GDM1 (cell line): ENCODE measurements at regions not wholly inside any gene's neighbourhood (a gene's known extent, or its start where the extent isn't known, plus 50 kb on each side); places are given as distances from the start of the nearest gene placed in this dataset.

Source experiments
- DNase-seq: peaks from one replicate; lab custom pipeline; 2025; lab: John Stamatoyannopoulos, UW

DNA sequence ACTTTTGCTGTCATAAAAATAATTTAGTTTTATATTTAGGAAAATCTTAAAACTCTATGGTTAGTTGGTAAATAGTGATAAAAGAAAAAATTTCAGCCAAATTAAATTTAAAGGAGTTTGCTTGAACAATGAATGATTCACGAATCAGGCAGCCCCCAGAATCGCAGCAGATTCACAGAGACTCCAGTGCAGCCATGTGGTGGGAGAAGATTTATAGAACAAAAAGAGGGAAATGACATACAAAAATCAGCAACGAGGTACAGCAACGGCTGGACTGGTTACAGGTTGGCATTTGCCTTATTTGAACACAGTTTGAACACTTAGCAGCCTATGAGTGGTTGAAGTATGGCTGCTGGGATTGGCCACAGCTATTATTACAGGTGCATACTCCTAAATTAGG lies 96.4 kb upstream of the MYCBP2 start:
- DNase-seq = no peak

DNA sequence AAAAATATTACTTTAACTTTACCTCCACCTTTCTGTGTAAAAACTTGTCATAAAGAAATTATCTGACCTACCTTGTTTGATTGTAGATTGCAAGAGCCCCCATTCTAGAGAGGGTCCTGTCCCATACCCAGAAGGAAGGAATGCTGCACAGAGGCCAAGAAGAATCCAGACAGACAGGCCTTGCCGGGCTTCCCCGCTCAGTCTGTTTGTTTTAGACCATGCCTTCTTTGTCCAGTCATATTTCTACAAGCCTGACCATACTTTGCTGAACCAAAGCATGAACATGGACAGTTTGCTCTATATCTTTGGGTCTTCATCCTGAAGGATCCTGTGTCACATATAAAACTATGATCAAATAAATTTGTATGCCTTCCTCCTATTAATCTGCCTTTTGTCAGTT lies 95.8 kb upstream of the MYCBP2 start:
- no peak for DNase-seq

DNA sequence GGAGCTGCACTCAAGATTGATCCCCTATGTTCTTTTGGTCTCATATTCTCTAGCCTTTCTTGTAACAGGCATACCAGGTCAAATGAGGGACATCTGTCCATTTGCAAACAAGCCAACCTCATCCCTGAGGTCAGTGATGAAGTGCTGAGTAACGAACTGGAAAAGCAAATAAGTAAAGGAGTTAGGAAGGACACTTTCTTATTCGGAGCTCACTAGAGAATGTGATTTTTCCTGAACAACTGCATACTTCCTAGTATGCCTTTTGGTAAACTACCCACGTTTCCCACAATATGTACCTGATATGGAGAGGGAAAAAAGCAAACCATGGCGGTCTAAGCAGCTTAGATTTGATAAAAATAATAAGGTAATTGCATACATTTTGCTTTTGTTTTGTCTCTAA lies 91.0 kb upstream of the MYCBP2 start:
- DNase-seq = no peak

DNA sequence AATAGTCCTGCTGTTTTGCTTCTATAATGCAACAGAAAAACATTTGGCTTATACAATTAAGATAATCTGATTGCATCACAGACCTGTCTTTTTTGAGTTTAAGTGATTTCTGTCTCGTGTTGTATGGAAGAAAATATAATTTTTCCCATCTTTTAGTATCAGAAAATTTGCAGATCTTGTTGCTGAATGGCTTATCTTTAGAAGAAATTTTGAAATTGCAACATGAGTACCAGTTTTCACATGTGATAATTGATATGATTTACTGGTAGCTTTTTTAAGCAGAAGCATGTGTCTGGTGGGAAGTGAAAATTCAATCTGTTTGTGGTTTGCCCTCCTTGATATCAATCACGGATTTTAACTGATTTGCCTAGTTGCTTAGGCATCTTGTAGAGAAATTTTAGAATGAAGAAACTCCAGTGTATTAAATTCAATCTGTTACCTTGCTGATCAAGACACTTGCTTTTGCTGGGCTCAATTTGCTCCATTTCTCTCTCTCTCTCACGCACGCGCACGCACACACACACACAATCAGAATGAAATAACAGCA lies 89.8 kb upstream of the MYCBP2 start:
- no peak for DNase-seq

DNA sequence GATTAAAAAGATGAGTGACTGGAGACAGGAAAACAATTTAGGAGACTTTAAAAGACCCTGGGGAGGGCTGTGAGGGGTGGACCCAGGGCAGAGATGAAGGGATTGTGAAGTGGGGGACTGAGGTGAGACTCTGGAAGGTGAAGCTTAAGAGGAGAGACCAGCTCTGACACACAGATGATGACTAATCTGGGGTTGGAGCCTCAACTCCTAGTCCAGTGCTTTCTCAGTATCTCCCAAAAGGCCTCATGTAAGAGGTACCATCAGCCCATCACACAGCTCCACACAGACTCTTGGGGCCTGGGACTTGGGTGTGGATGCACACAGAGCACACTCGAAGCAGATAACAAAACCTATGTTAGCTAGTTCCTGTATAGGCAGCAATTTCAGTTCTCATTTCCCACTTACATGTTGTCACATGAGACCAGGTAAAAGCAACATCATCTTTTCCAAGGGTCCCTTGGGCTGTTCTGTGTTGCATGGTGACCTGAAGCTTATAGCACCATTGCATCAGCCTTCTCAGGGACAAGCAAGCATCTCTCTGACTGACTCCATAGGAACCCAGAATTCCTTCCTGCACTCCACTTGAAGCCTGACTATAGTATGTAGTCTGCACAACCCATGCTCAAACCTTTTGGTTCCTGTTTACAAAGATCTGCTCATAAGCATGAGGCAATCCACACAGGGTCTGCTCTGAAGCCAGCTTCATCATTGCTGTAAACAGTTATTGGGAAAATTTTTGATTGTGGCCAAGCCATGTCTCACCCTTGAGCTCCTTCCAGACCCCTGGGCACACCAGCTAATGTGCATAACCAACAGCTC lies 88.6 kb upstream of the MYCBP2 start:
- no peak for DNase-seq

DNA sequence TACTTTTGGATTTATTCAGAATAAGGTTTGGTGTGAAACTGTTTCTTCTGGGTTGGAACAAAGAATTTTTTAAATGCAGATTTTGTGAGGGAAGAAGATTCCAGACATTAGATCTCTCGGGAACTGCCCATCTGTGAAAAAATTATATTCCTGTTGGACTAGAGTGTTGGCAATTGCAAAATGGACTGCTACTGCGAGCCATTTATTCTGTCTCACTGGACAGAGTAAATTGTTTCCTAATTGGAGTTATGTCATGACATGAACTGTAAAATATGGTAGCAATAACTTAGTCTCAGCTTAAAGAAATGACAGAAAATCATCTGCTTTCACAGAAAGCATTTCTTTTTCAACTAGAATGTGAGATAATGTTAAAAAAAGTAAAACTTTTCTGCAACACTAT lies 86.0 kb upstream of the MYCBP2 start:
- DNase-seq = no peak

DNA sequence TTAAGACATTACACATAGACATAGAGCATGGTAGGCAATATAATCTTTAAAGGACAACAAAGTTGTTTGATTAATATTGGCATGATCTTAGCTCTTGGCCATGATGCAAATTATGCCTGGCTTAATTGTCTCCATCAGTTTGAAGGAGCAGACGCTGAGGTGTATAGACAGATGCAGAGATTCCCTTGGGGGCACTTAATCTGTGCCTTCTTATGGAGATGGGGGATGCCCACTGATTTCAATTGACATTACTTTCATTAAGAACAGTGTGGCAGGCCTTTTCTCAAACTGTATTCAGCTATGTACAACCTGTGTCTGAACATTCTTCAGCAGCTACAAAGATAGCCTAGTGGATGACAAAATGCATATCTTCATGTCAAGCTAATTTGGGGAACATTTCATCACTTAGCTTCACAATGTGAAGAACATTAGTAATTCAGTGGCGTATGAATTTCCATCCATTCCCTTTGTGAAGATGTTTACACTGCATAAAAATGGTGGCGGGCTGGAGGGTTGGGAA lies 85.3 kb upstream of the MYCBP2 start:
- no peak for DNase-seq

DNA sequence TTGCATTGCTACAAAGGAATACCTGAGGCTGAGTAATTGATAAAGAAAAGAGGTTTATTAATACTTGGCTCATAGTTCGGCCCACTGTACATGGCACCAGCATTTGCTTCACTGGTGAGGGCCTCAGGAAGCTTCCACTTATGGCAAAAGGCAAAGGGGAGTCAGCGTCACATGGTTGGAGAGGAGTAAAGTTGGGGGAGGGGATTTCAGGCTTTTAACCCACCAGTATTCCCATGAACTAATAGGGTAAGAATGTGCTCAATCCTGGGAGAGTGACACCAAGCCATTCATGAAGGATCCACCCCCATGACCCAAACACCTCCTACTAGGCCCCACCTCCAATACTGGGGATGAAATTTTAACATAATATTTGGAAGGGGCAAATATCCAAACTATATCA lies 82.5 kb upstream of the MYCBP2 start:
- DNase-seq = no peak

DNA sequence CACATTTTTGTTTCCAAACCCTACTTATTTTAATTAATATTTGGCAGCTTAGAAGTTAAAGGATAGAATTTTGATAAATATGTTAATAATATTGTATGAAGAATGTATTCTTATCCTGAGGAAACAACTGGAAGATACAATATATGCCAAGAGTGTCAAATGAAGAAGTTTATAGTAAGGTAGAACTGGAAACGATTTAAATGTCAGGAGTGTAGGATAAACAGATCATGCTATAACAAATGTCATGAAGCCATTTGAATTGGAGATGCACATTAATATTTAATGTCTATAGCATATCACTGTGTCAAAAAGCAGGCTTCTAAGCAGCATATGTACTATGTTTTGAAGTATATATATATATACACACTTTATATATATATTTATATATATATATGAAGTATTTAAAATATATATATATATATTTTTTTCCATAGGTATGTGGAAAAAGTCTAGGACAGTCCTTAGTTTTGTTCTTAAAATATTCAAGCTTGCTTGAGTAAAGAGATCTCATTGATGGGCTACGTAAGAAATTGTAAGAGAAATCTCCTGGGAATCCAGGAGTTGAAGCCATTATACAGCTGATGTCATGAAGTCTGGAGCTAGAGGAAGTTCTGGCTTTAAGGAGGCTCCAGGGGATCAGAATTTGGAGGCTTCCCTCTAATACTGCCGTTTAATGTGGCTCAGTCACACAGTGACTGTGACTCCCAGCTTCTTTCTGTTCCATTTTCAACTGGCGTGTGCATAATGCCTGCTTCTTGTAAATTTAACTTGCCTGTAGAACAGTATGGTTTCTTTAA lies 79.9 kb upstream of the MYCBP2 start:
- no peak for DNase-seq

DNA sequence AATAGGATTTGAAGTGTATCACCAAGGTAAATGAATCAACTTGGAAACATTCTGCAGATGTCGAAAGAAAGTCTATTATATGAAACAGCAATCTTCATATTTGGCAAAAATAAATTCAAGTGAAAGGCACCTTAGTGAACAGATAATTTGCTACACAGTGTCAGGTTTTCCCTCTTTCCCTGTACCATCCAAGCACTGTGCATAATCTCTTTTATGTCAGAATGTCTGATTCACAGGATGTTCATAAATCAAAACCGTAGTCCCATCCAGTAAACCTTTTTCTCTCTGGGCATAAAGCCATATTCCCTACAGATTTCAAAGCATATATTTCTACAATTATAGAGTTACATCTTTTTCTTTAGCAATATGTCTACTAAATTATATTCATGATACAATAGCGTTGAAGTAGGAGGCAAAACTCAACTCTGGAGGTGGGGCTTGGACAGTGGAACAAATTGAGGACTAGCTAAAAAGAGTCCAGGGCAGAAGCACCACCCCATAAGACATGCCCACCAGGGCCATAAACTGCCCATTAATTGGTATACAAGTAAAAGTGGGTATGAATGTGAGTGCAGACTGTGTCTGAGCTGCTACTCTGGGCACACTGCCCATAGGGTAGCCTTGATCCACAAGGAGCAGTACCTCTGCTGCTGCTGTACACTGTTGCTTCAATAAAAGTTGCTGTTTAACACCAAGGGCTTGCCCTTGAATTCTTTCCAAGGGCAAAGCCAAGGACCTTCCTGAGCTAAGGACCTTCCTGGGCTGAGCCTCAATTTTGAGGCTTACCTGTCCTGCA lies 72.1 kb upstream of the MYCBP2 start:
- DNase-seq = no peak

DNA sequence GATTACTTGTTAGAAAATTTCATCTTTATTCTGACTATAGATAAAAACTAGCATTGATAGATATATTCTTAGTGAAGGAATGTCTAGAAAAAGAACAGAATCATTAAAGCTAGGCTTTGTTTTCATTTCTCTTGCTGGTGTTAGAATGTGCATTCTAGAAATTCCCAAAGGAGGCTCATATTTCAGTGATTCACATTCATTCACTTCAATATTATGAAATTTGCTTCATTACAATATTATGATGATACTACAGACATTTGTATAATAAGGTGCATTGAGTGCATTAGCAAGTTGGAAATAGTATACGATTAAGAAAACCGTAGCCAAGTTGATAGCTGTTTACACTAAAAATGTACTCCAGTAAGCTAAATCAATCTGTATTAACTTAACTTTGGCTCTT lies 70.7 kb upstream of the MYCBP2 start:
- no peak for DNase-seq

DNA sequence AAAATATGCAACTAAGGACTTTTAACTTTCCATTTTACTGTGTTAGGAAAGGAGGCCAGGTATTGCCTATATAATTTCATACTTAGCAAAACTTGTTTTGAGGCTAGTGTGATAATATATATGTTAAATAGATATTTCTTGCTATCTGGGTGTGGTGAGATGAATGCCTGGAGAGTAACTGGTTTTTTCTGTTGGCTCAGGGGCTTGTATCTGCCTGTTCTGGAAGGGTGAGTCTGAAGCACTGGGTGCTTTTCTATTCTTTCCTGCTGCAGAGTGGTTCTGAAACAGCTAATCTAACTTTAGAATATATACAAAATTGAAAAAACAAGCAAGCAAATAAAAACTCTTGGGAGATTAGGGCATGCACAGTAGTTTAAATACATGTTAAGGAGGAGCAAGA lies 64.6 kb upstream of the MYCBP2 start:
- no peak for DNase-seq

DNA sequence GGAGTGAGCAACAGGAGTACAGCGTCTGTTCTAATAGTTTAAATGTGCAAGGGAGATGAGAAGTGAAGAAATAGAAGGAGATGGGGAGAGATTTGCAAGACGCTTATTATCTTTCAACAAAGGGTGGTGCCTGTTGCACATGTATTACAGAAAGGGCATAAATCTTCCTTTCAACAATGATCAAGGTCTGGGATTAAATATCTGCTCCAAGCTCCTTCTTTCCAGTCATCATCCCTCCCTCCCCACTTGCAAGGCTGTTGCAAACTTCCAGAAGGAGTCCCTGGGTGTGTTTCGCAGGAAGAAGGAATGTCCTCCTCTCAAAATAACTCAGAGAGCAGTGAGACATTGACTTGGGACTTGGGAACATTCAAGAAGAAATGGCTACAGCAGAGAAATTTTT lies 63.5 kb upstream of the MYCBP2 start:
- DNase-seq = no peak

DNA sequence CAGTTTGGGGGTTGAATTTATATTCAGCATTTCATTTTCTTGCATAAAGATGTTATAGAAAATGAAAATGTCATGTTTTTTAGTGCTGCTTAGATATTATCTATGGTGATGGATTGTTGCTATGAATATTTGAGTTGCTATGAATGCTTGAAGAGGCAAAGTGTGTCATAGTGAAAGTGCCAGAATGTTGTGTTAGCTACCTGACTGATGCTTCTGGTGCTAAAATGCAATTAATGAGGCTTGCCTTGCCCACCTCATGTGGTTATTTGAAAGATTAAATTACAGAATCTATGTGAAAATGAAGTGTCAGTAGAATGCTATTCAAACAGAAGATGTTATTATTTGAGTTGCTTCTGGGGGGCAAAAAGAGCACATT lies 62.7 kb upstream of the MYCBP2 start:
- DNase-seq = no peak

DNA sequence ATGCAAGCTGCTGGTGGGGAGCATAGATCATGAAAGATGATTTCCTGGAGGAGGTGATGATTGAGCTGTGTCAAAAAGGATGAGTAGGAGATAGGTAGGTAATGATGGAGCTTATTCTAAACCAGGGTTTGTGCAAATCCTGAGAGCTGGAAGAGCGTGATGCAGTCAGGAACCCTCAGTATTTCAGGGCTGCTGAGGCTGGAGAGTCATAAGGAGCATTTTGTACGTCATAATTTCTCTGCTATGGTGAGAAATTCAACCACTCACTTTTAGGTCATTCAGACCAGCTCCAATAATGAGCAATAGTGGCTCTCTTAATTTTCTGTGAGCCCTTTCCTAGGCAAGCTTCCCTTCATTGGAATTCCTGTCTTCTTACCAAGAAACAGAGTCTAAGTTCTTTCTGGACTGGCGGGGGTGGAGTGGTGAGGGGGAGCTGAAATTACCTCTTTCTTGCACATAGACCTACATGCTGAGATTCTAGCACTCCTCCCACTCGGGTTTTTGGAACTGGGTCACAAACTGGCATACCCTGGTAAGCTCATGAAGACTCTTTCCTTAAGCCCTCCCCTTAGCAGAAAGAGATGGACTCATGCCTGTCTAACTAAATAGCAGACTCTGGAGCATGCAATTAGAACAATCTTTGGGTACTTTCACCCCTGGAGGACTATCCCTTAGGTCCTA lies 62.2 kb upstream of the MYCBP2 start:
- DNase-seq = no peak

DNA sequence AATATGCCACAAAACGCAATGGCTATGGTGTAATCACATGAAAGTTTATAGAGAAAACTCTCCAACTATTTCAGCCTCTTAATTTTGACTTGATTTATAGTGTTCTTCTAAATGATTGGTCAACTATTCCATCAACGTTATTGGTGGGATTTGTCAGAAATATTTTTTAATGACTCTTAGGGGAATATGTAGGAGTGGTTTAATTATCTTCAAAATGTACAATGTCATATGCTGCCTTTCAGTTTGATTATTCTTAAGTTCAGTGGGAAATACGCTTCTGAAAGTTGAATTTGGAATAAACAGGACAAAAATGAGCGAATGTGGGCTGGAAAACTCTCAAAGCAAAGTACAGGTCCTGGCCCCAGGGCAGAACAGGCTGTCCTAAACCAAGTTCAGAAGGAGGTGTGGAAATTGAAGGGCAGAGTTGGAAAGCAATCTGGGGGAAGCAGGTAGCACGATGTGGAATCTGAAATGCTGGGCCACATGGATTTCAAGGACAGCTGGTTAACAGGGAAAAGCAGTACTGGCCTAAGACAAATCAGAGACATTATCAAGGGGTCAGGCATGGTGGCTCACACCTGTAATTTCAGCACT lies 60.8 kb upstream of the MYCBP2 start:
- no peak for DNase-seq

DNA sequence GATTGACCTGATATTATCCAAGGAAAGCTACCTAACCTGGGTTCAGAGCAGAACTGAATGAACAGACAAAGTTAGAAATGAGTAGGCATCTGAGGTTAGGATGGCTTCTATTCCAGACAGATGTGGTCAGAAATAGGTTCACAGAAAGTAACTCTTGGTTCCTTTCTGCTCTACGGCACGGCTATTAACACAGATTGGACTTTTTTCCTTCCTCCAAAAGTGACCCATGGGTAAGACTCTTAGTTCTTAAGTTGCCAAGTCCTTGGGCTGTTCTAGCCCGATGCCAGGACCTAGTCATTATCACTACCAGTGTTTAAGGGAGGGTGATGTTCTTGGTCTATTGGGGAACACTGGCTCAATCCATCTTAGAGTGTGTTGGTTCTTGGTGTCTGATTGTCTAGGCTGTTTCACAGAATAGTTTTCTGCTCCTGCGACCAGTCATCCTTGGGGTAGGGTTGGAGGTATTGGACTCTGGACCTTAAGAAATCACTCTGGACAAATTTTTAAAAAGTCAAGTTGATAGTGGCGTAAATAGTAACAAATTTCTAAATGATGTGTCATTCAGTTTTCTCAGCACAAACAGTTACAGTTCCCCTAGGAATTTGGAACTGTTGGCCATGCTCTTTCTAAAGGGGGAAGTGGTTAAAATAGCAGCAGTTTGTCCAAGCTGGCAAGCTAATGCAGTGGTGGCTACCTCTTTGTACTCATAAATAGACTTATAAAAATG lies 60.1 kb upstream of the MYCBP2 start:
- peak; percentile 40 for DNase-seq

DNA sequence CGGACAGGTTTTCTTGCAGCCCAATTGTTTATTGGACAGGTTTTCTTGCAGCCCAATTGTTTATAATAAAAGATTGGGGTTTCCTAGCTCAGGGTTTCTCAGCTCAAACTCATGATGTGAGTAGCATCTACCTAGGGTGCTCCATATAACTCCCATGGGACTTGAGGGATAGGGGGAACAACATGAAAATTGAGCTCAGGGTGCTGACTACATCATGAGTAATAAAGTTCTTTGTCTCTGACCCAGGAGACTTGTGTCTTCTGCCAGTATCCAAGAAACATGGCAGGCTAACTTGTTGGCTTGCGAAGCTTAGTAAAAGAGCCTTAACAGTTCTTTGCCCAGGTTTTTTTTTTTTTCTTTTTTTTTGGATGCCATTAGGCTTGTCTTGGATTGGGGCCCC lies 59.2 kb upstream of the MYCBP2 start:
- DNase-seq = no peak

DNA sequence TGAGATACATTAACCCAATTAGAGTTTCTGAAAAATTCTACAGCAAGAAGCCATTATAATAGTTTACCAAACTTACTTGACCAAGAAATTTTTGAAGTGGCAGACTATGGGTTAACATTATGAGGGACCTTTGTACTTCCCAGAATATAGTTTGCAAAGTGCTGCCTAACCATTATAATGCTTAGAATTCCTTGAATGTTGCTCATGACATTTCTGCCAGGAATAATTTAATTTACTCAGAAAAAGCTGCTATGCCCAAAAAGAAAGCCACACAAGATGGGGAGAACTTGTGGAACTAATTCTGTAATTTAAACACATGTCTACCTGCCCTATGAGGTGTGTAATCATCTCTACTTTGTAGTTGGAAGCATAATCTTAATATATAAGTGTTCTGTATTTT lies 58.1 kb upstream of the MYCBP2 start:
- no peak for DNase-seq

DNA sequence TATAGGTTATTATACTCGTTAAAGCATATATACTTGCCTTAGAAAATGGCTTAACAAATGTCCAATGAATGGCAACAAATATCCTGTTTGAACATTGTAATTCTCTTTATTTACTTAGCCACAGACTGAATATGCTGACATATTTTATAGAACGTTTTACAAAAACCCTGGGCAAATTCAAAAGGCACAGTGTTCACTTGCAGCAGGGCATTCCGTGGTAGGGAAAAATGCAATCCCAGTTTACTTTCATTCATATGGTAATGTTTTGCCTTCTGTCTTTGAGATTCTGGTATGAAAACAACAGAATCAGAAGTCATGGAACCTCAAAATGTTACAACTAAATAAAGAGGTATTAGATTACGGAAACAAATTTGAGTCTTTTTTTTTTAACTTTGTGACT lies 56.2 kb upstream of the MYCBP2 start:
- DNase-seq = no peak

DNA sequence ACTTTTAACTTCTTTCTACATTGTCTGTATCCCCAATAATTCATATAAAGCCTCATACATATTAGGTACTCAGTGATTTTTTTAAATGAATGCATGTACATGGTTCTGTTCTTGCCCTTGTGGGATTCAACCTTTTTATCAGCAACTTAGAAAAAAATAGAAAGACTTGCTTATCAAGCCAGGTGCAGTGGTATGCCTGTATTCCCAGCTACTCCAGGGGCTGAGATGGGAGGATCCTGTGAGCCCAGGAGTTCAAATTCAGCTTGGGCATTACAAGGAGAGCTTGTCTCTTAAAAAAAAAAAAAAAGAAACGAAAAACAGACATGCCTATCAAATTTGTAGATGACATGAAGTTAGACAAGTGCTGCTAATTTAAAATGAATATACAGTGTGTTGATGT lies 54.2 kb upstream of the MYCBP2 start:
- DNase-seq = no peak
